NCI-H1105 treated with DMSO at 0.1 percent for 48 hours (cell line): ENCODE measurements at regions not wholly inside any gene's neighbourhood (a gene's known extent, or its start where the extent isn't known, plus 50 kb on each side); places are given as distances from the start of the nearest gene placed in this dataset.

Experiments used
- DNase-seq: peaks from one replicate; lab custom pipeline; 2025; lab: John Stamatoyannopoulos, UW

- no peak for DNase-seq
These were observed 137.9 kb downstream of the PJA1 start for GRCh38 chrX:69027181-69028005.

- no peak for DNase-seq
These were observed 139.4 kb downstream of the PJA1 start for GRCh38 chrX:69025802-69026301.

- no peak for DNase-seq
These were observed 140.3 kb downstream of the PJA1 start for GRCh38 chrX:69024931-69025330.

GRCh38 chrX:69024161-69024736 lies 141.0 kb downstream of the PJA1 start:
- DNase-seq = no peak

- DNase-seq = no peak
These were observed 142.8 kb downstream of the PJA1 start for GRCh38 chrX:69022430-69022829.

GRCh38 chrX:69021141-69021960 lies 143.9 kb downstream of the PJA1 start:
- no peak for DNase-seq

GRCh38 chrX:69020316-69020715 lies 144.9 kb downstream of the PJA1 start:
- no peak for DNase-seq

GRCh38 chrX:69019073-69019890 lies 146.0 kb downstream of the PJA1 start:
- DNase-seq = no peak

GRCh38 chrX:69018416-69019072 lies 146.7 kb downstream of the PJA1 start:
- DNase-seq = no peak

GRCh38 chrX:69016293-69016941 lies 148.8 kb downstream of the PJA1 start:
- no peak for DNase-seq

GRCh38 chrX:69015564-69016292 lies 149.5 kb downstream of the PJA1 start:
- no peak for DNase-seq

- DNase-seq = no peak
These were observed 150.1 kb downstream of the PJA1 start for GRCh38 chrX:69015156-69015555.

GRCh38 chrX:69014200-69014599 lies 151.1 kb downstream of the PJA1 start:
- DNase-seq = no peak

GRCh38 chrX:69010339-69010738 lies 154.9 kb downstream of the PJA1 start:
- DNase-seq = no peak

- DNase-seq = no peak
These were observed 164.4 kb downstream of the PJA1 start for GRCh38 chrX:69000877-69001276.

- DNase-seq = no peak
These were observed 165.3 kb downstream of the PJA1 start for GRCh38 chrX:68999931-69000330.

- no peak for DNase-seq
These were observed 165.9 kb downstream of the PJA1 start for GRCh38 chrX:68999356-68999755.

GRCh38 chrX:68998716-68999115 lies 166.5 kb downstream of the PJA1 start:
- DNase-seq = no peak

- no peak for DNase-seq
These were observed 167.3 kb downstream of the PJA1 start for GRCh38 chrX:68997911-68998310.

GRCh38 chrX:68997511-68997910 lies 167.7 kb downstream of the PJA1 start:
- no peak for DNase-seq
